OCI-LY1 (cell line): ENCODE measurements at regions not wholly inside any gene's neighbourhood (a gene's known extent, or its start where the extent isn't known, plus 50 kb on each side); places are given as distances from the start of the nearest gene placed in this dataset.

ENCODE experiments used
- CTCF ChIP-seq: fragments of 200-600 bp; sonication (generic), shearing (Covaris generic); IDR thresholded peaks from 2 replicates; pipeline ENCODE4 v1.5.1; 2017; ENCODE audit warnings: mild to moderate bottlenecking, antibody characterized with exemption, low read length, moderate library complexity, mixed read lengths
- EZH2 ChIP-seq: fragments of 200-600 bp; sonication (generic), shearing (Covaris generic); IDR thresholded peaks from 2 replicates; pipeline ENCODE4 v1.8.0; 2017; ENCODE audit warnings: borderline replicate concordance, mixed run types, mild to moderate bottlenecking, antibody characterized with exemption, low read length, moderate library complexity, mixed read lengths

- TF ChIP-seq CTCF = no peak
- TF ChIP-seq EZH2 = no peak
These were observed 425.1 kb upstream of the JAG1 start for GRCh38 chr20:11098888-11099287.
